ENCODE measurements at regions not wholly inside any gene's neighbourhood (a gene's known extent, or its start where the extent isn't known, plus 50 kb on each side); places are given as distances from the start of the nearest gene placed in this dataset.

- TF ChIP-seq PCBP2 (optimal IDR thresholded peaks at IDR 0.05; ENCODE audit: low read depth, low read length, poor library complexity, severe bottlenecking) (no peak), RBFOX2 (IDR thresholded peaks at IDR 0.05; ENCODE audit: low read depth, low read length) (no peak), POLR2A (IDR thresholded peaks at IDR 0.05; ENCODE audit: insufficient read depth in 1 of 2, low read depth in 2 of 2, low read length in 2 of 2) (no peak), PHF8 (CRISPR knock-in tag; IDR thresholded peaks at IDR 0.05) (no peak), CTCF (CRISPR knock-in tag; IDR thresholded peaks at IDR 0.05) (no peak)
Measured at GRCh38 chr4:160869899-160870298, 1293.9 kb downstream of the FSTL5 start.
